HG03103 (cell line): ENCODE measurements at regions not wholly inside any gene's neighbourhood (a gene's known extent, or its start where the extent isn't known, plus 50 kb on each side); places are given as distances from the start of the nearest gene placed in this dataset.

ENCODE experiments used
- ATAC-seq: cut with Tn5 transposase; IDR thresholded peaks from one replicate; pipeline ENCODE4 v1.9.1; 2021; ENCODE audit warnings: low read depth; ENCODE audit not compliant: unreplicated experiment

GRCh38 chr15:98438326-98438725 lies 210.0 kb upstream of the IGF1R start:
- no peak for ATAC-seq

- no peak for ATAC-seq
These were observed 209.4 kb upstream of the IGF1R start for GRCh38 chr15:98438907-98439306.

- no peak for ATAC-seq
These were observed 208.8 kb upstream of the IGF1R start for GRCh38 chr15:98439523-98439942.

GRCh38 chr15:98440917-98441316 lies 207.4 kb upstream of the IGF1R start:
- peak; percentile 69 for ATAC-seq

- no peak for ATAC-seq
These were observed 206.7 kb upstream of the IGF1R start for GRCh38 chr15:98441599-98441998.

GRCh38 chr15:98442379-98442833 lies 205.9 kb upstream of the IGF1R start:
- peak; percentile 69 for ATAC-seq

GRCh38 chr15:98442901-98443300 lies 205.4 kb upstream of the IGF1R start:
- no peak for ATAC-seq

- no peak for ATAC-seq
These were observed 204.8 kb upstream of the IGF1R start for GRCh38 chr15:98443526-98443925.

GRCh38 chr15:98444138-98444537 lies 204.2 kb upstream of the IGF1R start:
- ATAC-seq = no peak

- ATAC-seq = no peak
These were observed 203.0 kb upstream of the IGF1R start for GRCh38 chr15:98445315-98445714.

- no peak for ATAC-seq
These were observed 202.3 kb upstream of the IGF1R start for GRCh38 chr15:98446083-98446482.

GRCh38 chr15:98447069-98447468 lies 201.3 kb upstream of the IGF1R start:
- no peak for ATAC-seq

GRCh38 chr15:98451236-98451635 lies 197.1 kb upstream of the IGF1R start:
- ATAC-seq = no peak

- no peak for ATAC-seq
These were observed 196.1 kb upstream of the IGF1R start for GRCh38 chr15:98452238-98452637.

- ATAC-seq = no peak
These were observed 192.4 kb upstream of the IGF1R start for GRCh38 chr15:98455904-98456303.

- ATAC-seq = no peak
These were observed 171.8 kb upstream of the IGF1R start for GRCh38 chr15:98476559-98476958.

GRCh38 chr15:98480844-98481243 lies 167.5 kb upstream of the IGF1R start:
- ATAC-seq = no peak

GRCh38 chr15:98483575-98484130 lies 164.7 kb upstream of the IGF1R start:
- ATAC-seq = no peak

- no peak for ATAC-seq
These were observed 163.4 kb upstream of the IGF1R start for GRCh38 chr15:98484914-98485313.

GRCh38 chr15:98485451-98485850 lies 162.9 kb upstream of the IGF1R start:
- no peak for ATAC-seq

- ATAC-seq = no peak
These were observed 154.3 kb upstream of the IGF1R start for GRCh38 chr15:98493966-98494511.

GRCh38 chr15:98501192-98501591 lies 147.1 kb upstream of the IGF1R start:
- ATAC-seq = no peak

- no peak for ATAC-seq
These were observed 146.7 kb upstream of the IGF1R start for GRCh38 chr15:98501632-98502031.
